ENCODE measurements at regions not wholly inside any gene's neighbourhood (a gene's known extent, or its start where the extent isn't known, plus 50 kb on each side); places are given as distances from the start of the nearest gene placed in this dataset.

DNA sequence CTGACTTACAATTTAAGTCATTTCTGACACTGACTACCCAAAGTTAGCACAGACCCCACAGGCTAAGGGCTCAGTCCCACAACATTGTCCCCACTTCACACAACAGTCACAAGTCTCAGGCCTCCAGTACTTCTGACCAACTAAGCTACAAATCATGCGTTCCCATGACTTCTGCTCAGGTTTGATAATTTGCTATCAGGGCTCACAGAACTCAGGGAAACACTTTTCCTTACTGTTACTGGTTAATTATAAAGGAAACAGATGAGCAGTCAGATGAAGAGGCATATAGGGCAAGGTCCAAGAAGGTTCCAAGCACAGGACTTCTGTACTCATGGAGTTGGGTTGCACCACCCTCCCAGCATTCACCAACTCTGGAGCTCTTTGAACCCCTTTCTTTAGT lies 151.2 kb upstream of the TNR start:
- Histone ChIP-seq H3K27me3 (no peaks in the 10 kb centered on the region), H3K27ac (no peak overlapping the region), H3K36me3 (no peaks in the 10 kb centered on the region), H3K9me3 (replicated peaks) (no peaks in the 10 kb centered on the region), H3K4me3 (no peak overlapping the region), H3K4me1 (no peaks in the 10 kb centered on the region; the same call in 1 of the 2 replicates)
- DNase-seq, result no peak

DNA sequence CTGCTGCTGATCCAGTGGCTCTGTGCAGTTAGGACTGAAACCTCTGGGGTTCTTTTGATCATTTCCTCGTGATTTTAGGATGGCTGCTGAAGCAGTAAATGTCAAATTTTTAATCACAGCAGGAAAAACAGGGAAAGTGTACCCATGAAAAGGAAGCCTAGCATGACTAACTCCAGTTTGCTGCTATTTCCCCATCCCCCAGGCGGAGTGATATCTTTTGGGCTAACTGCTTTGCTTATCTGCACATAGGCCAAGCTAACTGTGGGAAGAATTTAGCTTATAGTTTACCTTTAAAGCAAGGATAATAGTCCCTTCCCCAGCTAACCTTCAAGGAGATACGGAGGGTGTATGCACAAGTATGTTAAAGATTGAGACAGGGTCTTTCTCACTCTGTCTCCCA lies 149.8 kb upstream of the TNR start:
- Histone ChIP-seq H3K27me3 (no peaks in the 10 kb centered on the region), H3K27ac (no peak overlapping the region), H3K4me3 (no peak overlapping the region), H3K9me3 (replicated peaks) (no peaks in the 10 kb centered on the region), H3K4me1 (peaks cover 6% of the 10 kb centered on the region; the same call in 1 of the 2 replicates), H3K36me3 (no peaks in the 10 kb centered on the region)
- DNase-seq, result no peak

DNA sequence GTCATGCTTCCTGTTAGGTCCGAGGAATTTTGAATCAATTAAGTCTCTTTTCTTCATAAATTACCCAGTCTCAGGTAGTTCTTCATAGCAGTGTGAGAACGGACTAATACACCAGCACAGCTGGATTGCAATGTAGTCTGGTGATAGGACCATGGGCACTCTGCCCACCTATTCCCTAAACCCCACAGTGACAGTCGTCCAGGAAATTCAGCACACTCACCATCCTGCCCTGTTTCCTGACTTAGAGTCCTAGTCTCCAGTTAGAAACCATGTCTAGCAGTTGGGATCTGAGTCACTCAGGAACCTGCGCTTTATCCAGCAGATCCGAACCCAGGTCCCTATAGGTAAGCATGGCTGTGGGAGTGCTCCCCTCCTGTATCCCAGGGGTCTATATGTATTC lies 149.3 kb upstream of the TNR start:
- peaks cover 6% of the 10 kb centered on the region; the same call in 1 of the 2 replicates for H3K4me1 ChIP-seq
- H3K27ac ChIP-seq, result no peak overlapping the region
- H3K36me3 ChIP-seq, result no peaks in the 10 kb centered on the region
- H3K9me3 ChIP-seq (replicated peaks), result no peaks in the 10 kb centered on the region
- H3K4me3 ChIP-seq, result no peak overlapping the region
- DNase-seq, result no peak
- no peaks in the 10 kb centered on the region for H3K27me3 ChIP-seq

DNA sequence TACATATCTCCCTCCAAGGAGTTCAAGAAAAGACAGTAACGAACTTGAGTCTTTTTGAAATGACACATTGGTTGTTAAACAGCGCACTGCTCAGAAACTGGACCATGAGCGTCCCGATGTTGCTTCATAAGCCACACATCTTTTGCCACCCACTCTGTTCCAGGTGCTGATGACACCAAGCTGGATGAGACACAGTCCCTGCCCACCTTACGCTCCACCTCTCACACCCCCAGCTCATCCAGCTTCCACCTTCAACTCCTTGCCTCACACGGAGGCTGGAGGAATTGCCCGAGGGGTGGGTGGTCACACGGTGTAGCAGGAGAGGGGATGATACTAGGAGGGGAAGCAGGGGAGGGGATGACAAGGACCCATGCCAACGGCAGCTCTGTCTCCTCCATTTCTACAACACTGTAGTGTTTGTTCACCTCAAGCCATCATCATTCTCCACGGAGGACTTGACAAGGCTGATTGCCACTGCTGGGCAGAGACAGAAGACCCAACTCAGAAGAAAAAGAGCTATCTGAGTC lies 148.5 kb upstream of the TNR start:
- Histone ChIP-seq H3K27me3 (no peaks in the 10 kb centered on the region), H3K9me3 (replicated peaks) (no peaks in the 10 kb centered on the region), H3K27ac (no peak overlapping the region), H3K36me3 (no peaks in the 10 kb centered on the region), H3K4me1 (peaks cover 6% of the 10 kb centered on the region; the same call in 1 of the 2 replicates), H3K4me3 (no peak overlapping the region)
- DNase-seq, result no peak

DNA sequence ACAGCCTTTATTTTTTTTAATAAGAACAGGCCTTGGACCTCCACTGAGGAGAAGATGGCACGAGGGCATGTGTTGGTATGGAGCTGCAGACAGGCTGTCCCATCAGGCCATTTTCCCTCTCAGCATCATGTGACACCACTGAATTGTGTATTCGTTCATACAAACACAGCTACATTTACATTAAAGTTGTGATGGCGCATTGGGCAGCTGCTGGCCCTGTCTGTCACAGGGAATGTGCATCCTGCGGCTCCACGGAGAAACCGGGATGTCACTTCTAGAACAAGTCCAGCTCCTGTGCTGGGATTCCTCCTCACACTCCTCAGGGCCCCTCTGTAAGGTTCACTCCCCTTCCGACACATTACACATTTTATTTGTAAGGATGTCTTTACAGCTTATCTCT lies 147.6 kb upstream of the TNR start:
- no peaks in the 10 kb centered on the region for H3K9me3 ChIP-seq (replicated peaks)
- H3K4me3 ChIP-seq, result no peak overlapping the region
- peaks cover 6% of the 10 kb centered on the region; the same call in 1 of the 2 replicates for H3K4me1 ChIP-seq
- H3K27ac ChIP-seq, result no peak overlapping the region
- H3K27me3 ChIP-seq, result no peaks in the 10 kb centered on the region
- DNase-seq, result no peak
- H3K36me3 ChIP-seq, result no peaks in the 10 kb centered on the region

DNA sequence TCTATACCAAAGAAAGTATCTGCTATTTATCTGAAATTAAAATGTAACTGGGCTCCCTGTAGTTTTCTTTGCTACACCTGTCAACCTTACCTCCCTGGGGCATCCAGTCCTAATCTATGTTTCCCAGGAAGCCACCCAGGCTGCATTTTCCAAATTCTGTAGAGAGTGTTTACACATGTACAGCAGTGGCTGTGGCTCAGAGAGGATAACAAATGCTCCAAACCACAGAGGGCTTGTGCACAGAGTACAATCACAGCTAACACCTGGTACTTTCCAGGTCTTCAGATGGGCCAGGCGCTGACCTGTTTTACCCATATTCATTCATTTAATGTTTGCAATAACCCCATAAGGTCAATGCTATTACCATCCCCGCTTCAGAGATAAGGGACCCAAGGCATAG lies 146.5 kb upstream of the TNR start:
- DNase-seq, result peak; percentile 30 to 34
- Histone ChIP-seq H3K27ac (no peak overlapping the region), H3K4me1 (peaks cover 6% of the 10 kb centered on the region; the same call in 1 of the 2 replicates), H3K36me3 (no peaks in the 10 kb centered on the region), H3K4me3 (no peak overlapping the region), H3K27me3 (no peaks in the 10 kb centered on the region), H3K9me3 (replicated peaks) (no peaks in the 10 kb centered on the region)

DNA sequence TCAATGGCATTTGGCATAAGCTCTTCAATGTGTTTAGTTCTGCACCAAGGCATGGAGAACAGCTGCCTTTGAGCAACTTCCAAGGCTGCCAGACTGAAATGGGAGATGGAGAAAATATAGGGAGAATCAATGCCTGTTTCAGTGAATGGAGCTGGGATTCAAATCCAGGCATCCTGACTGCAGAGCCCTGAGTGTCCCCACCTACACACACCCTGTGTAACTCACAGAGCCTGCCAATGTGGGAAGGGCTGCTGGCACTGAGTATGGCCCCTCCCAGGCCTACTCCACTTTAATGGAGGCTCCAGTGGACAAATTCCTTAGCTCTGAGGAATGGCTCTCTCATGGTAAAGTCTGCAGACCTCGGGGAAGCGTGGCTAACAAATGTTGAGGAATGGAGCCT lies 145.6 kb upstream of the TNR start:
- peaks cover 6% of the 10 kb centered on the region; the same call in 1 of the 2 replicates for H3K4me1 ChIP-seq
- no peaks in the 10 kb centered on the region for H3K27me3 ChIP-seq
- H3K27ac ChIP-seq, result no peak overlapping the region
- no peaks in the 10 kb centered on the region for H3K9me3 ChIP-seq (replicated peaks)
- no peak overlapping the region for H3K4me3 ChIP-seq
- no peaks in the 10 kb centered on the region for H3K36me3 ChIP-seq
- DNase-seq, result peak in 1 of 2 experiments; percentile 14

DNA sequence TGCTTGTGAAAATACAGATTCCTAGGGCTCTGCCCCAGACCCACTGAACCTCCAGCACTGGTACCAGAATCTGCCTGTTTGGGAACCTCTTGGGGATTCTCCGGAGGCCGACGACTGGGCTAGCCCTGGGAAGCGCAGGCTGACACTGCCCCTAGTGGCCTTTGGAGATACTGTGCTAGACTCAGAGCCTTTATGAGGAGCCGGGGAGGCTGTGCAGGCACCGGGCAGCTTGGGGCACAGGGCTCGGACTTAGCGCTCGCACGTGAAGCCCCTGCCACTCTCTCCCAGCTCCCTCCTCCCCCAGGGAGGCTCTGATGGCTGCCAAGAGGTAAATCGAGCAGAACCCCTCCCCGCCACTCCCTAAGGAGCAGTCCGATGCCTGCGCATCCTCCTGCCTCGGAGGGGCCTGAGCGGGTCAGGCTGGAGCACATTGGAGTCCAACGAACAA lies 144.6 kb upstream of the TNR start:
- DNase-seq, result peak; percentile 15 to 49
- Histone ChIP-seq H3K27ac (no peak overlapping the region), H3K27me3 (no peaks in the 10 kb centered on the region)

DNA sequence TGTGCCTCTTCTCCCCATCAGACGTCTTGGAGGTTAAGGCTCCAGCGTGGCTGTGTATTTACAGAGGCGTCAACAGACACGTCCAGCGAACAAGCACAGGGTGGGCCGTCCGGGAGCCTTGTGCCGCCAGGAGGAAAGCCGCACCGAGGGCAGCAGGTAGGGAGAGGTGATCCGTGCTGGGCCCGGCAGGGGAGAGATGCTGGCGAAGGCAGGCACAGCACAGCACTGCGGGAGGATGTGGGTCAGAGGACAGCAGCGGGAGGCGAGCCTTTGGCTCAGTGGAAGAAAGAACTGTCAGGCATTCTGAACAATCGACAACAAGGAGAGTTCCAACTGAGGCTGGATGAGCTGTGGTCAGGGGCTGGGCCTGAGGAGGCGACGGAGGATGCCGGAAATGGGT lies 144.1 kb upstream of the TNR start:
- H3K27ac ChIP-seq, result no peak overlapping the region
- H3K4me3 ChIP-seq, result no peak overlapping the region
- no peaks in the 10 kb centered on the region for H3K9me3 ChIP-seq (replicated peaks)
- no peaks in the 10 kb centered on the region for H3K27me3 ChIP-seq
- DNase-seq, result no peak
- peaks cover 6% of the 10 kb centered on the region; the same call in 1 of the 2 replicates for H3K4me1 ChIP-seq
- no peaks in the 10 kb centered on the region for H3K36me3 ChIP-seq

More for the DNA sequence above, 144.6 kb upstream of the TNR start:
- Histone ChIP-seq H3K36me3 (no peaks in the 10 kb centered on the region), H3K9me3 (replicated peaks) (no peaks in the 10 kb centered on the region), H3K4me1 (peaks cover 6% of the 10 kb centered on the region; the same call in 1 of the 2 replicates), H3K4me3 (no peak overlapping the region)

DNA sequence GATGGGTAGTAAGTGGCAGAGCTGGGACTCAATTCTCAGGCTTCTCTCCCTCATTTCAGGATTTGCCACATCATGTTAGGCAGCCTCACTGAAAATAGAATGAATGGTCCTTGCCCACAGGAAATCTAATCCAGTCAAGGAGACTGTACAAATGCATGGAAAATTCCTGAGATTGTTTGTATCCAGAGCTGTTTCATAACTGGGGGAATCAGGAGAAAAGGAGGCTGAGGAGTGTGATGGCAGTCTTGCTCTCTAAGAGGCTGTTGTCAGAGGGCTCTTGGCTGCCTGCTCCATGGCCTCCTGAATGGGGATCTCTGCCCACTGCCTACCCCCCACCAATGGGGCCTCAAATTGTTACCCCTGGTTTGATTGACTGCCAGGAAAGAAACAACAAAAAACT lies 141.9 kb upstream of the TNR start:
- no peak overlapping the region for H3K27ac ChIP-seq
- no peaks in the 10 kb centered on the region for H3K27me3 ChIP-seq
- peaks cover 6% of the 10 kb centered on the region; the same call in 1 of the 2 replicates for H3K4me1 ChIP-seq
- no peaks in the 10 kb centered on the region for H3K9me3 ChIP-seq (replicated peaks)
- no peak overlapping the region for H3K4me3 ChIP-seq
- DNase-seq, result no peak
- H3K36me3 ChIP-seq, result no peaks in the 10 kb centered on the region

DNA sequence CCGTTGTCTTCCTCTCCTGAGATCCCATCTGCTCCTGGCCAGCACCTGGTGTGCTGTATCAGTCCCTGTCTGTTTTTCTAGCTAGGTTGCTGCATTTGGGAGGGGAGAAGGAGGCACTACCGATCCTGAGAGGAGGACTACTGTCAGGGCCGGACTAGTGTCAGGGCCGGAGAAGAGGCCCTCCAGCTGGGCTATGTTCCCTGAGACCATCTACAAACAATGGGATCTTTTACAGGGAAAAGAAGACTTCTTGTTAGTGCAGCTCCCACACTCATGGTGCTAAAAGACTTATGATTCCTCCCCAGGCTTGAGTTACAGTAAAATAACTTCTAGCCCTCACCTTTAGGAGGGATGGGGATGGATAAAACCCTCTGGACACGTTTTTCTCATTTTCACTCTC lies 141.0 kb upstream of the TNR start:
- DNase-seq, result no peak
- Histone ChIP-seq H3K36me3 (no peaks in the 10 kb centered on the region), H3K4me1 (peaks cover 4% of the 10 kb centered on the region; the same call in 1 of the 2 replicates), H3K27me3 (no peaks in the 10 kb centered on the region), H3K4me3 (no peak overlapping the region), H3K27ac (no peak overlapping the region), H3K9me3 (replicated peaks) (no peaks in the 10 kb centered on the region)

DNA sequence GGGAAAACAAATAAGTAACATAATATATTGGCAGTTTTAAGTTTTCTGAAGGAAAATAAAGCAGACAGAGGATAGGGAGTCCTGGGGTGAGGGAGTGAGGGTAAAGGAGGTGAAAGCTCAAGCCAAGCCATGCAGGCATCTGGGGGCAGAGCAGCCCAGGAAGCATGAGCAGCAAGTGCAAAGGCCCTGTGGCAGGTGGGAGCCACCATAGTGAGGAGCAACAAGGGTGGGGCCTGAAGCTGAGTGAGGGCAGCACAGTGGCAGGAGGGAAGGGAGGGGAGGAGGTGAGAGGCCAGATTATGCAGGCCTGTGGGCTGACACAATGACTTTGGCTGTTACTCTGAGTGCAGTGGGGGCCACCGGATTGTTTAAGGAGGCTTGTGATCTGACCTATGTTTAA lies 138.8 kb upstream of the TNR start:
- Histone ChIP-seq H3K36me3 (no peaks in the 10 kb centered on the region), H3K27ac (no peak overlapping the region)
- DNase-seq, result no peak

DNA sequence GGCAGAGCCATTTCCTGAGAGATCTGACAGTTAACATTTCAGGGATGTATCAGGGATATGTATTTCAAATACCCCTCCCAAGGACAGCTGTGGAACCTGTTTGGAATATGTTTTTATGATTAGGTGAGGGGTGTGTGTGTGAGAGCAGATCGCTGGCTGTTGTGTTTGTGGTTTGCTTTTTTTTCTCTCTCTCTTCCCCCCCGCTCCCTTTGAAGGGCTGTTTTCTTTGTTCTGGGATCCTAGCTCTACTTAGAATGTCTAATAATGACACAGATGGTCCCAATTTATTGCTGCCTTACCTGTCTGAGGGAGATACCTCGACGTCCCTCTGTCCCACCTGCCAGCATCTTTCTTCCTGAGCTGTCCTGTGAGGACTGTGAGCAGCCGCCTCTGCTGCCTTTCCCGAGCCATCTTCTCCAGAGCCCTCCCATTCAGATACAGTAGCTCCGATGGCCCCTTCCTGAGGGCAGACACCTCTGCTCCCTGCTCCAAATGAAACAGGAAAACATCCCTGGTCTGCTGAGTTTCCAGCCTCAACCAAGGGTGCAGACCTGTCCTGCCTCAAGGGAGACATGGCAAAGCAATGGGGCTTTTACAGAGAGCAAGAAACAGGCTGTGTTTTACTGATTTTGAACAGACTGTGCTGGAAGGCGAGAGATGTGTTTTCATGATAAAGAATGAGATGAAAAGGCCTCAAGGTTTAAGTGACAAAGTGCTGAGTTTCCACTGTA lies 138.0 kb upstream of the TNR start:
- no peak for DNase-seq
- Histone ChIP-seq H3K4me3 (no peak overlapping the region), H3K27ac (no peak overlapping the region), H3K4me1 (no peaks in the 10 kb centered on the region), H3K9me3 (replicated peaks) (no peaks in the 10 kb centered on the region), H3K36me3 (no peaks in the 10 kb centered on the region), H3K27me3 (no peaks in the 10 kb centered on the region)

More for the DNA sequence above, 138.8 kb upstream of the TNR start:
- no peaks in the 10 kb centered on the region for H3K27me3 ChIP-seq
- no peaks in the 10 kb centered on the region for H3K4me1 ChIP-seq
- no peak overlapping the region for H3K4me3 ChIP-seq
- H3K9me3 ChIP-seq (replicated peaks), result no peaks in the 10 kb centered on the region

DNA sequence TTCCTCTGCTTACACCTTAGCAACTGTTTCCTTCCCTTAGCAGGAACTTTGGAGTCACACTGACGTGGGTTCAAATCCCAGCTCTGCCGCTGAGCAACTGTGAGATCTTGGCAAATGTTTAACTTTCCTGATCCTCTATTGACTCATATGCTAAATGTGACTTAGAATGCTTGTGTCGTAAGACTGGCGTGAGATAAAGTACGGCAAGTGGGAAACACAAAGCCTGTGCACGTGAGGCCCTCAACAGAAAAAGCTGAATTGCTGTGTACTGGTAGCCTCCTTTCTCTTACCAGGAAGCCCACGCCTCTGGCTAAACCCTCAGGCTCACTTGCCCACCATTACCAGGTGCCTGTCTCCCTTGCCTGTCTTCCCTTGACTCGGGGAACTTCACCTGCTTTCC lies 135.4 kb upstream of the TNR start:
- Histone ChIP-seq H3K36me3 (no peaks in the 10 kb centered on the region), H3K27ac (no peak overlapping the region), H3K27me3 (no peaks in the 10 kb centered on the region), H3K9me3 (replicated peaks) (no peaks in the 10 kb centered on the region), H3K4me1 (no peaks in the 10 kb centered on the region), H3K4me3 (no peak overlapping the region)
- no peak for DNase-seq

DNA sequence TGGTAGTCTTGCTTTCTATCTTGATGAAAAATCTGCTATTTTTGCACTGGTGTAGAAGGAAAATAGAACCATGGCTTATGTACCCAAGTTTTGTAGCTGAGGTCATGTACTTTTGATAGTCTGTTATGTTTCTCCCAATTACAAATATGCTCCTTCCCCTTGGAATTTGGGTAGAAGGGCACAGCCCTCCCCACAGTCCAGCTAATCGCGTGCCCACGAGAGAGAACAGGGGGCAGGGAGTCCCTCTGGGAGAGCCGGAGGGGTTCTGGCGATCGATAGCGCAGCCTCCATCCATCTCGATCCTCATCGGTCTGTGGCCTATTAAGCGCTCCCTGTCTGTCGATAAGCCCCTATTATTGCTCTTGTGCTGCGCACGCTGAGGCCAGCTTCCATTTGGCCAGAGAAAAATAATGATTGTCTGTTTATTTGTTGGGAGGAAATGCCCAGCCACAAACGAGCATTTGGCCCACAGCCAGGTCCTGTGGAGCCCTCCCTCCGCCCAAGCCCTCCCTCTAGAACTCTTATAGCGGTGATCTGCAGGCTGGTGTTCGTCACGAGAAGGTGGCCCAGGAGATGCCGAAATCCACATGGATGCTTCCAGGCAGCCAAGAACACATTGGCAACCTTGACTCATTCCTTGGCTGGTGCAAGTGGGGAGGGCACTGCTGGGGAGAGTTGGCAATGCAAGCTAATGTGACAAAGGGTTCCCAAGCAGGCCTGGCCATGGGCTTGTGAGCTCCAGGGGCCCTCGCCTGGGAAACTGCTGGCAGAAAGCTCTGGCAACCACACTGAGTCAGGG lies 134.7 kb upstream of the TNR start:
- Histone ChIP-seq H3K4me3 (no peak overlapping the region), H3K27ac (no peak overlapping the region), H3K36me3 (no peaks in the 10 kb centered on the region), H3K27me3 (no peaks in the 10 kb centered on the region), H3K4me1 (no peaks in the 10 kb centered on the region), H3K9me3 (replicated peaks) (no peaks in the 10 kb centered on the region)
- no peak for DNase-seq

All from SJCRH30 (cell line).